Calu3 (cell line): ENCODE measurements at regions not wholly inside any gene's neighbourhood (a gene's known extent, or its start where the extent isn't known, plus 50 kb on each side); places are given as distances from the start of the nearest gene placed in this dataset.
A peak's percentile ranks its signal among the peaks of the same experiment; 100 is the strongest.

Experiments
- BruUV-seq: library from RNA; stranded (reverse); fragments of 400-500 nt; replicated peaks from 2 replicates; lab custom pipeline; 2021; lab: Mats Ljungman, UMichigan
- CTCF ChIA-PET: fragments of 300-600 bp; sonication (Branson Sonifier 250); formaldehyde crosslinking; loops from one replicate; lab custom pipeline; 2022; ENCODE audit warnings: antibody characterized with exemption; lab: Charles Lee
- DNase-seq: peaks from one replicate; pipeline ENCODE4 v3.0.0; 2022
- H3K27ac Mint-ChIP-seq: one replicate; pipeline ENCODE4 v1.8.0; 2022; ENCODE audit warnings: mixed read lengths; ENCODE audit not compliant: unreplicated experiment
- H3K27me3 Mint-ChIP-seq: one replicate; pipeline ENCODE4 v1.8.0; 2022; ENCODE audit warnings: mixed read lengths; ENCODE audit not compliant: unreplicated experiment
- H3K36me3 Mint-ChIP-seq: one replicate; pipeline ENCODE4 v1.8.0; 2022; ENCODE audit warnings: mild to moderate bottlenecking, moderate library complexity, mixed read lengths; ENCODE audit not compliant: insufficient read depth, unreplicated experiment
- H3K4me1 Mint-ChIP-seq: one replicate; pipeline ENCODE4 v1.8.0; 2022; ENCODE audit warnings: mild to moderate bottlenecking, low read depth, mixed read lengths; ENCODE audit not compliant: unreplicated experiment
- H3K4me3 Mint-ChIP-seq: one replicate; pipeline ENCODE4 v1.8.0; 2022; ENCODE audit warnings: mild to moderate bottlenecking, low read depth, moderate library complexity, mixed read lengths; ENCODE audit not compliant: unreplicated experiment
- H3K9me3 Mint-ChIP-seq: one replicate; pipeline ENCODE4 v1.8.0; 2022; ENCODE audit warnings: low read depth, mixed read lengths; ENCODE audit not compliant: unreplicated experiment
- CTCF ChIP-seq: fragments of 200-600 bp; IDR thresholded peaks from one replicate; pipeline ENCODE4 v1.8.0; 2022; ENCODE audit warnings: antibody characterized with exemption; ENCODE audit not compliant: unreplicated experiment
- intact Hi-C: fragments of 100-400 bp; cut with micrococcal nuclease; formaldehyde crosslinking; loops from one replicate; pipeline ENCODE4 v1.10.0; 2022; ENCODE audit not compliant: unreplicated experiment

DNA sequence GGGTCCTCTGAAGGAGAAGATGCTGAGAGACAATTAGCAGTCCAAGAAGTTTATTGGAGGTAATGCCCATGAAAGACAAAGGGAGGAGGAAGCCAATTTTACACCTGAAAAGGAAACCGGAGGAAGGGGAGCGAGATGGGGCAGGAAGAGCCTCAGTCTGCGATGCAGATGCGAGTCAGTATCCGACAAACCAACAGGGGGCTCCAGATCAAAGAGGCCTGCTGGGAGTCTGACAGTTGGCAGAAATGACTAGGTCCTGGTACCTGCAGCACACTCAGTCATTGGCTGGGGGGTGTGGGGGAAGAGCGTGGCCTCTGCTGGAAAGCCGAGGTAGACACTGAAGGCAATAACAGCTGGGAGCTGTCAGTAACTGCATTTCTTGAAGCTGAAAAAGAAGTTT lies 231.1 kb upstream of the CENPE start:
- Mint-ChIP-seq H3K4me1 (peaks cover 10% of the 10 kb centered on the region), H3K27me3 (no peaks in the 10 kb centered on the region), H3K36me3 (peaks cover 5% of the 10 kb centered on the region), H3K9me3 (no peaks in the 10 kb centered on the region), H3K27ac (no peak overlapping the region), H3K4me3 (no peak overlapping the region)
- no TSS peak for BruUV-seq
- TF ChIP-seq CTCF: no peak
- CTCF ChIA-PET: no interaction called here
- intact Hi-C loops: no loop called here
- no peak for DNase-seq

GRCh38 chr4:103425406-103425805 lies 227.3 kb upstream of the CENPE start:
- TF ChIP-seq CTCF: no peak
- Mint-ChIP-seq H3K4me3 (no peak overlapping the region), H3K27ac (peak overlapping the region; percentile 68), H3K36me3 (peaks cover 5% of the 10 kb centered on the region), H3K9me3 (peaks cover 2% of the 10 kb centered on the region), H3K4me1 (peaks cover 10% of the 10 kb centered on the region), H3K27me3 (no peaks in the 10 kb centered on the region)
- BruUV-seq: no TSS peak
- no peak for DNase-seq
- intact Hi-C loops: no loop called here
- CTCF ChIA-PET: no interaction called here

DNA sequence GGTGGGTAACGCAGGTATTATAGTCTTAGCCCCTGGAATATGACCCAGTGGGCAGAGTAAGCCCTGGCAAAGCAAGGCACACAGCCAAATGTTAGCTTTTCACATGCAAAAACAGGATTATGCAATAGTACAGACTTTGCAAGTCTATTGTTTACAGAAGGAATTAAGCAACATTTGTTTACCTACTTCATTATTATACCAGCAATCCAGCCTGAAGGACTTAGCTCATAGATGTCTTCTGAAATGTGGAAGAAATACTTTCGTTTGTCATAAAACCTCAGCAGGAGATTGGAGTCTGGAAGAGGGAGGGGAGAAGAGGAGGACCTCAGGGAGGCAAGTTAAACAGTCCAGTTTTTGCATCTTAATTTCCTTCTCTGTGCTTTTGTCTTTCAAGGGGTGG lies 226.7 kb upstream of the CENPE start:
- peaks cover 5% of the 10 kb centered on the region for H3K36me3 Mint-ChIP-seq
- DNase-seq: no peak
- peaks cover 3% of the 10 kb centered on the region for H3K9me3 Mint-ChIP-seq
- H3K4me1 Mint-ChIP-seq: peaks cover 10% of the 10 kb centered on the region
- BruUV-seq: no TSS peak
- CTCF ChIA-PET: no interaction called here
- intact Hi-C loops: no loop called here
- peak overlapping the region; percentile 68 for H3K27ac Mint-ChIP-seq
- TF ChIP-seq CTCF: no peak
- no peak overlapping the region for H3K4me3 Mint-ChIP-seq
- H3K27me3 Mint-ChIP-seq: no peaks in the 10 kb centered on the region

DNA sequence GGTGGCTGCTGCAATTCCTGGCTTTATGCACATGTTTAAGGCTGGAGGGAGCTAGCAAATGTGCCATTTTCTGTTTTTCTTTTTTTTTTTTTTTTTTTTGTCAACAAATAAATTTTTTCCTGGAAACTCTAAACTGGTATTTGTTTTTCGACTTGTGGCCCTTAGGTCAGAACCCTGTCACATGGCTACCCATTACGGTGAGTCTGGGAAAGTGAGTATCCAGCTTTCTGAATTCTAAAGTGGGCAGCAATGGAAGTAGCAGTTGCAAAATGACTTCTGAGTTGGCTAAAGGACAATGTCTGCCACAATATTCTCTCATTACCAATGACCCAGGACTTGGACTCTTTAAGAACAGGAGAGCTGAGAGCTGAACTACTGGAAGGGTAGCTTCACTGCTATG lies 225.1 kb upstream of the CENPE start:
- peaks cover 3% of the 10 kb centered on the region for H3K9me3 Mint-ChIP-seq
- H3K4me3 Mint-ChIP-seq: no peak overlapping the region
- H3K27me3 Mint-ChIP-seq: no peaks in the 10 kb centered on the region
- H3K4me1 Mint-ChIP-seq: peaks cover 10% of the 10 kb centered on the region
- no peak for TF ChIP-seq CTCF
- peaks cover 5% of the 10 kb centered on the region for H3K36me3 Mint-ChIP-seq
- no peak for DNase-seq
- intact Hi-C loops: no loop called here
- no peak overlapping the region for H3K27ac Mint-ChIP-seq
- CTCF ChIA-PET: no interaction called here
- BruUV-seq: no TSS peak
